Femur (tissue), 1 donor: ENCODE measurements at regions not wholly inside any gene's neighbourhood (a gene's known extent, or its start where the extent isn't known, plus 50 kb on each side); places are given as distances from the start of the nearest gene placed in this dataset.

ENCODE experiments used
- DNase-seq: peaks from one replicate; pipeline ENCODE4 v3.0.0-alpha.2; 2017

- DNase-seq, result no peak
Observed at GRCh38 chr2:16288371-16289112, 348.2 kb downstream of the MYCN start.

- no peak for DNase-seq
Observed at GRCh38 chr2:16287831-16288230, 347.5 kb downstream of the MYCN start.

- DNase-seq, result no peak
Observed at GRCh38 chr2:16287281-16287680, 346.9 kb downstream of the MYCN start.

DNA sequence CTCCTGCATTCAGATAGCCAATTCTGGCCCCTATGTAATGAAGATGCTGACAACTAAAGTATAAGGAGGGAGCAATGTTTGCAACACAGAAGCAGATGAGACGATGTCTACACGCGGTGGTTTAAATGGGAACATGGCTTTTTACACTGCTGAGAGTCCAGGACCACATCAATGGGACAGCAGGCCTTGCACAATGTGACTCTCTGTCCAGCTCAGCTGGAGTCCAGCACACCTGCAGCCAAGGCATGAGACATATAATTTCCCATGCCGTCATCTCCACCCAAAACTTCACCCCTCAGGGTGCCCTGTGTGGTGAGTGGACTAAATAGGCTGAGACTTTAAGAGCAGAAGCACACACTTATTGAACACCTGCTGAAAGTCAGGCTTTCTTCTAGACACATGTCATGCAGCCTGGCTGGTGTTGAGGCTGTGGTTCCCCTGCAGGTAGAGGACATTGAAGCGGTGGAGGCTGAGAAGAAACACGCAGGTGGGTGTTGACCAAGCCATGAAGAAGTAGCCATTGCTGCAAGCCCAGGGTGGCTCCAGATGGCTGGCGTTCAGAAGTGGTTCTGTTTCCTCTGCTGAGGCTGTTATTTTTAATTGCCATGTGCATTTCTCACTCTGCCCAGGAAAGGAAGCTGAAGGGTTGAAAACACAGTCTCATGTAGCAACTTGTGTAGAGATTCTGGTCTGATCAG, 345.6 kb downstream of the MYCN start:
- no peak for DNase-seq

DNA sequence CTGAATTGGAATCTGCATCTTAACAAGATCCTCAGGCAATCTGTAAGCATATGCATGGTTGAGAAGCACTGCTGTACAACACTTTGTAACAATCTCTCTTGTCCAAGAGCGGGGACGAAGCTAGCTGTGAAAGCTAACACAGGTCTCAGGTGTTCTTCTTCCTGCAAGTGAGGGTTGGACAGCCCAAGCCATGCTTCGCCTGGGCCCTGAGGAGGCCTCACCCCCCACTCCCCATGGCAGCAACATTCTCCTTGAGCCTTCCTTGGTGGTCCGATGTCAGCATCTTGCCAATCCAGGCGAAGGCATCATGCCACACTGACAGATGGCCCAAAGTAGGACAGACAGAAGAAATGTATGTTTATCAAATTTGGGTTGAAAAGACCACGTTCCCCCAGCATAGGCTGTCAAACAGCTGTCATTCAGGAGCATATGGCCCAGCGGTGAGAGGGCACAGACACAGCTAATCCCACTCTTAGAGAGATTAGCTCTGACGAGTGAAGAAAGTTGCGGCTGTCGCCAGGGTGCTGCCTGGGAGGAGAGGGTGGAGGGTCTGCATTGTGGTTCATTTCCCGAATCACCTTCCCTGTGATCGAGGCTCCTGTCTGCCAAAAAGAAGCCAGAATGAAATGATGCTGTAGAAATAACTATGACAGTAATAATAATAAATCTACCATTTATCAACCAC, 344.7 kb downstream of the MYCN start:
- DNase-seq, result no peak

GRCh38 chr2:16283071-16283850, 342.9 kb downstream of the MYCN start:
- DNase-seq, result no peak

DNA sequence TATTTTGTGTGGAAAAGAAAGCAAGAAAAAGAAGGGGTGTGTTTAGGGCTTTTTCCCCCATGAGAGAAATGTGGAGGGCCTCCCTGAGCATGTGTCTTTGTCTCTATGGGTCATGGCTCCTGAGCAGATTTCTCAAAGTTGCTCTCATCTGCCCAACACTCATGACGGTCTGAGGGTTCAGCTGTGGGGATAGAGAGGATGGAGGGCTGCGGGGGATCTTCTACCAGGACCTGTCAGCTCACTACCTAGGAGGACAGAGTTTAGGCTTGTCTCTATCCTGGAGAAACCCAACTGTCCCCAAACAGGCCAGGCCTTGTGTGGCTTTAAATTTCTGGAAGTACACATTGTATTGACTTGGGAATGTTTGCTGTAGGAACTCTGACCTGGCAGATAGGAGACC, 342.2 kb downstream of the MYCN start:
- DNase-seq, result no peak

DNA sequence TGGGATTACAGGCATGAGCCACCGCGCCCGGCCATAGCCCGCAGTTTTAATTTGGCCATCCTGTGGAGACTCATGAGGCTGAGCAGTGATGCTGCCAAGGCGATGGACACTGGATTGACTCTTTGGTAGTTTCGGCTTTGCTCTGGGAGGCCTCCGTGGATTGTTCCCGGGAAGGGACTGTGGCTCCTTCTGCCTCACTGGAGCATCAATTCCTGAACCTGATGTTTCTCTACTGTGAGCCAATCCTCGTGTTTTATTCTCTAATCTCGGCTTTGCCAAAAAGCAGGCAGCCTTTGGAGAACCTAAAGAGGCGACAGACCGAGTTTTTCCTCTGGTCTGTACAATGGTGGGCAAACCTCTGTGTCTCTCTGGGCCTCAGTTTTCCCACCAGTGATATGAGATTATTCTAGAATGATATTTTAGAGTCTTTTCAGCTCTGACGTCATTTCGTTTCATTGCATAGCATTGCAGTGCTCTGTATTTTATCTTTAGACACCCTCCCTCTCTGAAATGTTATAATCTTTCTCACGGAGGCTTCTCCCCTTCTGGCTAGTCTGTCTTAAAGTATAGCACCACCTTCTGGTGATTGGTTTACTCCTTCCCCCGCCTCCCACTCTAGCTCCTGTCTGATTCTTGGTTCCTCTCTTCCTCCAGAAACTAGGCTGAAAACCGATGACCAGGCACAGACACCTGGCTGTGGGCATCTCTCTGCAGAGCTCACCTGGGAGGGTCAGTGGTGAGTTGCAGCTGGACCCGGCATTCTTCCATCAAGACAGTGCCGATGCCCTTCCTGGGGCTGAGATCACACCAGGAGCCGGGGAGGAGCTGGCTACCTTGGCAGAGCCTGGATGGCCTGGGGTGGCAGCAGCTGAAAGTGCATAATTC, 341.3 kb downstream of the MYCN start:
- no peak for DNase-seq

DNA sequence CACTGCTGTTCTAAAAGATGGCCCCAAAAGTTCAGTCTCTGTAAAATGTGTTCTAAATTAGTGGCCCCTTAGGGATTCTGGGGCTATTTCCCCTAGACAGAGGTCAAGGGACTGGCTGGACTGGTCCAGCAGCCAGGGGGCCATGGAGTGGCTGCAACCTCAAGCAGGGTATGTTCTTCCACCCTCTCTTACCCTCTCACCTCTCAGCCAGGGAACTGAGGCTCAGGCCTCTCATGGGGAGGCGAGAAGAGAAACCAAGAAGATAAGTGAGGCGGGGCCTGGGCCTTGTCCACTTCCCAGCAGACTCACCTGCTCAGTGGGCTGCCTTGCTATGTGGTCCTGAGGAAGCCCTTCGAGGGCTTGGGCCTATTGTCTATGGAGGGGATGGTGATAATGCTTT, 339.7 kb downstream of the MYCN start:
- DNase-seq, result no peak

DNA sequence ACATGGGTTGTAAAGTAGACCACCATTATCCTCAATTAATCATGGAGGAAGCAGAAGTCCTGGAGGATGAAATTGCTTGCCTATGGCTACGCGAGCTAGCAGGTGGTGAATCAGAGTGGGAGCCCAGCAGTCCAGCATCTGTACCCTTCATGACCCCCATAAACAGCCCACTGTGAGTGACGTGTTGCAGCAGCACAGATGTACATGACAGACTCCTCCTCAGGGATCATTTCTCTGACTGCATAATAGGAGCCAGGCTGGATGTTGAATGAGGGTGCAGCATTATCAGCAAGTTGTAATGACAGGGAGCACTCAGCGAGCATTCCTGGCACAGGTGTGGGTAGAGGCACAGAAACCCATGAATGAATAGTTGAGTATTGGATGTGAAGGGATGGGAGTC, 339.3 kb downstream of the MYCN start:
- DNase-seq, result no peak

DNA sequence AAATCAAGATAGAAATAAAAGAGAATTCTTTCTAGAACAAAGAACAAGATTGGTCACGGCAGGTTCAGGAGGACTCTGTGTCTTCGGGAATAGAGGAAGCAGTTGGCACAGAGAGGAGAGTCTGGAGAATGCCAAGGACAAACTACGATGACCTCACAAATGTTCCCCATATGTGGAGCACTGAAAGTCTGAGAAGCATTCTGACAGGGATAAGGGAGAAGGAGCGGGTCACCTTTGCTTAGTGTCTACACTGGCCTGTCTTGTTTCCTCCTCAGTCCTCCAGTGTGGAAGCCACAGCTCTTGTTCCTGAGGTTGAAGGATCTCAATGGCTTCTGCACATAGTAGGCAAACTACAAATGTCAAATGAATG, 338.8 kb downstream of the MYCN start:
- no peak for DNase-seq

DNA sequence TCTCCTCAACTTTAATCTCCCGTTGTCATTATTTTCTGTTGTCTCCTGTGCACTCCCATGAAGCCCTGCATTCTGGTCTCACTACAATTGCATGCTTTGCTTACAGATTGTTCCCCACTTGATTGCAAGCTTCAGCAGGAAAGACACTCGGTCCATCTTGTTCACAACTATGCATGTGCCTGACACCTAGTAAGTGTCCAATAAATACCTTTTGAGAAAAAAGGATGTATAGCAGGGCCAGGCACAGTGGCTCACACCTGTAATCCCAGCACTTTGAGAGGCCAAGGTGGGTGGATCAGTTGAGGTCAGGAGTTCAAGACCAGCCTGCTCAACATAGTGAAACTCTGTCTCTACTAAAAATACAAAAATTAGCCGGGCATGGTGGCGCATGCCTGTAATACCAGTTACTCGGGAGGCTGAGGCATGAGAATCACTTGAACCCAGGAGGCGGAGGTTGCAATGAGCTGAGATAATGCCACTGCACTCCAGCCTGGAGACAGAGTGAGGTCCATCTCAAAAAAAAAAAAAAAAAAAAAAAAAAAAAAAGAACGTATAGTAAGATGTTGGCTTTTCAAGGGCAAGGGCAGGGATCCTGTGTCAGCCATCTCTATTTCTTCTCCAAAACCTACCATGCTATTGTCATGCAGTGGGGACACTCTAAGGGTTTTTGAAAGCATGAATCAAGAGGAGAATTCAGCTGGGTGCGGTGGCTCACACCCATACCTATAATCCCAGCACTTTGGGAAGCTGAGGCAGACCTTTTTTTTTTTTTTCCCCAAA, 338.3 kb downstream of the MYCN start:
- DNase-seq, result no peak

DNA sequence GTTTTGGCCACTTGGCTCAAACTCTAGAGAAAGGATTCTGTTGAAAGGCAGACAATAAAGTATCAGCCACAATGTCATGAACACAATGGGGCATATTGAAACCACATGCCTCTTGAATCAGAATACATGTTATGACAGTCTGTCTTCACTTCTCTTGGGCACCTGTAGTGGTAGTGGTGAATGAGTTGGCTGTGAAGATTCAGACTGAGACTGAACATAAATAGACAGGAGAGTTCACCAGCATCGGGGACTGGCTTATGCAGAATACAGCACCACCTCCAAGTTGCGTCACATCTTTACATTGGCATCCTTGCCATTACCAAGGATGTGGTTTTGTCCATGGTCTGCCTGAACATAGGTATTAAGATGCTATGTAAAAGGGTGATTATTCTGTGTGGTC, 336.8 kb downstream of the MYCN start:
- DNase-seq, result no peak

GRCh38 chr2:16275661-16276060, 335.3 kb downstream of the MYCN start:
- no peak for DNase-seq

- DNase-seq, result no peak
Observed at GRCh38 chr2:16275131-16275530, 334.8 kb downstream of the MYCN start.

- DNase-seq, result no peak
Observed at GRCh38 chr2:16273111-16273510, 332.8 kb downstream of the MYCN start.

GRCh38 chr2:16272038-16272788, 331.9 kb downstream of the MYCN start:
- DNase-seq, result no peak

DNA sequence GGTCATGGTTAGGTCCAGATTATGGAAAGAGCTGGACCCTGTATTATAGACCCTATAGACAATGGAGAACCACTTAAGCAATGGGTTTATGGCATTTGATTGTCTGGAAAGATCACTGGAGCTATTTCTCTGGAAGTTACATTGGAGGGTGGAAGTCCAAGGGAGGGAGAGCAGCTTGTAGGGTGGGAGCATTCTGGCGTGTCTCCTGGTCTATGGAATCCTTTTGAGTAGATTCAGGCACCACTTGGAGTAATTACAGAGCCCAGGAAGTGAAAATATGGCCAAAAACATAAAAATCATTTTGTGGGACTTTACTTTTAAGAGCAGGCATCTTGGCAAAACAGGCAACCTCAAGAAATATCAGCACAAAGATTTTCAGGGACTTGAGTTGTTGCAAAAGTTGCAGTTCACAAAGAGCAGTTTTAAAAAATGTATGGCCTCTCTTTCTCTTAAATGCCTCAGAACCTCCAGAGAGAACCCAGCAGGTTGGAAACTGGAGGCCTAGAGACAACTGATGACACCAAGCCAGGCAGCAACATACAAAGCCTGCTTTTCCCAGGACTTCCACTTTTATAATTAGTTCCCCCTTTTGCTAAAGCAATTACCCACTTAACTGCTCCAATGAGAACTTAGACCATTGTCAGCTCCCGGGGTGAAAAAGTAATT, 331.0 kb downstream of the MYCN start:
- no peak for DNase-seq

GRCh38 chr2:16270441-16270840, 330.1 kb downstream of the MYCN start:
- DNase-seq, result no peak
